A549 (cell line): ENCODE measurements at regions not wholly inside any gene's neighbourhood (a gene's known extent, or its start where the extent isn't known, plus 50 kb on each side); places are given as distances from the start of the nearest gene placed in this dataset.

Experiments
- ATAC-seq, 2 experiments: fragments of 200-7000 bp in 1 of 2; fragments of >200 bp in 1 of 2; cut with Nextera tagmentation in 1 of 2; cut with Tn5 transposase in 1 of 2; 3 replicates each; pipeline versions ENCODE4 v1.8.0 to v1.9.1; 2018 to 2020; ENCODE audit warnings: mild to moderate bottlenecking in 1 of 2, moderate library complexity in 1 of 2
- CTCF ChIA-PET: fragments of 300-600 bp; sonication (Branson Sonifier 250); formaldehyde crosslinking; extraction: SDS; loops from one replicate; lab custom pipeline; 2021; ENCODE audit warnings: antibody characterized with exemption, inconsistent platforms; lab: Yijun Ruan, JAX
- POLR2A ChIA-PET: fragments of 350-600 bp; formaldehyde crosslinking; extraction: SDS; loops from one replicate; lab custom pipeline; 2021; ENCODE audit warnings: antibody characterized with exemption, inconsistent platforms; lab: Yijun Ruan, JAX
- DNase-seq, 2 experiments: peaks; one replicate each; pipeline versions ENCODE4 v3.0.0 to v3.0.0-alpha.2; 2011 to 2016; ENCODE audit warnings: low read depth in 1 of 2, low spot score in 1 of 2
- FAIRE-seq: peaks from 2 replicates; lab custom pipeline; 2011; peaks lifted over from hg19 to GRCh38; lab: Jason Lieb, UNC
- H3K27ac ChIP-seq, 2 experiments: fragments of >200 bp; sonication (Bioruptor Twin); formaldehyde crosslinking; 3 replicates each; pipeline ENCODE4 v1.5.1; 2016 to 2017
- H3K4me1 ChIP-seq: fragments of >200 bp; sonication (Bioruptor Twin); formaldehyde crosslinking; 3 replicates; pipeline ENCODE4 v1.6.1; 2016
- H3K4me2 ChIP-seq: fragments of >200 bp; sonication (Bioruptor Twin); formaldehyde crosslinking; 3 replicates; pipeline ENCODE4 v1.6.1; 2016
- H3K4me3 ChIP-seq: fragments of >200 bp; sonication (Bioruptor Twin); formaldehyde crosslinking; 3 replicates; pipeline ENCODE4 v1.5.1; 2016
- H3K9me3 ChIP-seq: fragments of >200 bp; sonication (Bioruptor Twin); formaldehyde crosslinking; 3 replicates; pipeline ENCODE4 v1.6.1; 2016
- CBX2 ChIP-seq: fragments of 200-600 bp; sonication (generic); IDR thresholded peaks from 2 replicates; pipeline ENCODE4 v1.6.1; 2016; ENCODE audit warnings: low read depth, mild to moderate bottlenecking, borderline replicate concordance
- CBX8 ChIP-seq: fragments of 200-600 bp; sonication (generic); IDR thresholded peaks from 2 replicates; pipeline ENCODE4 v1.6.1; 2016
- CTCF ChIP-seq: fragments of >200 bp; sonication (Bioruptor Twin); formaldehyde crosslinking; IDR thresholded peaks from 3 replicates; pipeline ENCODE4 v1.5.1; 2016
- ELK1 ChIP-seq: fragments of 150-350 bp; IDR thresholded peaks from 2 replicates; pipeline ENCODE4 v1.6.1; 2014; ENCODE audit warnings: low read depth, mild to moderate bottlenecking, low read length
- EP300 ChIP-seq, 2 experiments: fragments of >200 bp; sonication (Bioruptor Twin); formaldehyde crosslinking; IDR thresholded peaks; 2 replicates in 1 of 2; 3 replicates in 1 of 2; pipeline ENCODE4 v1.6.1; 2016 to 2017
- ESRRA ChIP-seq: fragments of 150-350 bp; IDR thresholded peaks from 2 replicates; pipeline ENCODE4 v1.6.1; 2014; ENCODE audit warnings: mild to moderate bottlenecking, low read length, borderline replicate concordance
- FOSL2 ChIP-seq, 2 experiments: fragments of 450-650 bp in 1 of 2; fragments of >200 bp in 1 of 2; sonication (Bioruptor Twin) in 1 of 2; formaldehyde crosslinking; IDR thresholded peaks; 2 replicates each; pipeline versions ENCODE4 v1.5.0 to v1.6.1; 2016 to 2020; ENCODE audit warnings: mild to moderate bottlenecking in 1 of 2, moderate library complexity in 1 of 2
- GATA3 ChIP-seq: IDR thresholded peaks from 2 replicates; pipeline ENCODE4 v1.6.1; 2012; ENCODE audit warnings: borderline replicate concordance
- HOXA7 ChIP-seq: fragments of 250-450 bp; sonication (Bioruptor Pico); IDR thresholded peaks from 2 replicates; pipeline ENCODE4 v1.5.0; 2020; ENCODE audit warnings: mild to moderate bottlenecking, moderate library complexity
- HOXB13 ChIP-seq: fragments of 250-450 bp; sonication (Bioruptor Pico); IDR thresholded peaks from 2 replicates; pipeline ENCODE4 v1.5.0; 2020; ENCODE audit warnings: low read depth, mild to moderate bottlenecking, moderate library complexity
- MAFK ChIP-seq: fragments of 450-650 bp; IDR thresholded peaks from 2 replicates; pipeline ENCODE4 v1.6.1; 2014; ENCODE audit not compliant: partially characterized antibody
- MAZ ChIP-seq: fragments of 150-350 bp; IDR thresholded peaks from 2 replicates; pipeline ENCODE4 v1.6.1; 2014; ENCODE audit warnings: antibody characterized with exemption, low read depth, low read length, borderline replicate concordance
- MYC ChIP-seq: IDR thresholded peaks from 2 replicates; pipeline ENCODE4 v1.6.1; 2012; ENCODE audit warnings: mild to moderate bottlenecking, inconsistent platforms, low read length, improper control_type of control experiment, borderline replicate concordance
- RARB ChIP-seq: fragments of 250-450 bp; sonication (Bioruptor Pico); IDR thresholded peaks from 2 replicates; pipeline ENCODE4 v1.8.0; 2021; ENCODE audit warnings: mild to moderate bottlenecking, moderate library complexity
- ZNF302 ChIP-seq: fragments of 250-450 bp; sonication (Bioruptor Pico); IDR thresholded peaks from 2 replicates; pipeline ENCODE4 v1.9.0; 2021; ENCODE audit warnings: inconsistent platforms, mild to moderate bottlenecking, moderate library complexity
- ZSCAN20 ChIP-seq: fragments of 250-450 bp; sonication (Bioruptor Pico); IDR thresholded peaks from 2 replicates; pipeline ENCODE4 v1.8.0; 2022; ENCODE audit warnings: mild to moderate bottlenecking, moderate library complexity
- WGBS: methylation state at CpG from one replicate; pipeline ENCODE4 v1.1.6; 2017; ENCODE audit errors: missing lambda C conversion rate; 5-methylcytosine and 5-hydroxymethylcytosine counted together
- TF ChIP-seq, protein P1 (sequence below): IDR thresholded peaks from 2 replicates; pipeline ENCODE4 v1.6.1; 2012
- TF ChIP-seq, protein P2 (sequence below): IDR thresholded peaks from 2 replicates; pipeline ENCODE4 v1.6.1; 2012; ENCODE audit warnings: low read depth, borderline replicate concordance
- TF ChIP-seq, protein P3 (sequence below): fragments of 250-450 bp; sonication (Bioruptor Pico); IDR thresholded peaks from 2 replicates; pipeline ENCODE4 v1.5.0; 2020; ENCODE audit warnings: low read depth, mild to moderate bottlenecking, moderate library complexity
- TF ChIP-seq, protein P4 (sequence below): fragments of >200 bp; sonication (Bioruptor Twin); formaldehyde crosslinking; IDR thresholded peaks from 3 replicates; pipeline ENCODE4 v1.6.1; 2016

DNA sequence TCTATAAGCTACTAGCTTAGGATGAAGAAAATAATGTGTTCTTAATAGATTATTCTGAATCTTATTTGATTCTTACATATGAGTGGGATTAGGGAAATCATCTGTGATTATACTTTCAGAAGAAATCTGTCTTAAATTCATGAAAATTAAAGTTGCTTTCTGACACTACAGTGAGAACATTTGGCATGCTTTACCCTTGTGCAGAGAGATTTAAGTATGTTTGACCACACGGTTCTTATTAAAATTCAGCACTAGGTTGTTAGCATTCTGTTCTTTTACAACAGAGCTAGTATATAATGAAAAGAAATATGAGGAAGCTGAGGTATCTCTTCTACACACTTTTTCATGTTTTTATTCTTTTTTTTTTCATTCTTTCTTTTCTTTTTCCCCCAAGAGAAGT lies 2723.9 kb downstream of the PCDH9 start:
- ATAC-seq: no peak
- Histone ChIP-seq H3K4me1 (no peaks in the 10 kb centered on the region), H3K4me2 (no peak overlapping the region)
- ChIA-PET CTCF (no interaction called here), POLR2A (no interaction called here)
- 85% methylated on average over 1 of the region's 1 CpG for WGBS
- no peak for TF ChIP-seq CTCF
- TF ChIP-seq, protein P1, sequence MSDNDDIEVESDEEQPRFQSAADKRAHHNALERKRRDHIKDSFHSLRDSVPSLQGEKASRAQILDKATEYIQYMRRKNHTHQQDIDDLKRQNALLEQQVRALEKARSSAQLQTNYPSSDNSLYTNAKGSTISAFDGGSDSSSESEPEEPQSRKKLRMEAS: no peak
- no peak for TF ChIP-seq MAZ
- TF ChIP-seq, protein P2, sequence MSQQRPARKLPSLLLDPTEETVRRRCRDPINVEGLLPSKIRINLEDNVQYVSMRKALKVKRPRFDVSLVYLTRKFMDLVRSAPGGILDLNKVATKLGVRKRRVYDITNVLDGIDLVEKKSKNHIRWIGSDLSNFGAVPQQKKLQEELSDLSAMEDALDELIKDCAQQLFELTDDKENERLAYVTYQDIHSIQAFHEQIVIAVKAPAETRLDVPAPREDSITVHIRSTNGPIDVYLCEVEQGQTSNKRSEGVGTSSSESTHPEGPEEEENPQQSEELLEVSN: no peak
- no peak for TF ChIP-seq HOXA7
- TF ChIP-seq, protein P3, sequence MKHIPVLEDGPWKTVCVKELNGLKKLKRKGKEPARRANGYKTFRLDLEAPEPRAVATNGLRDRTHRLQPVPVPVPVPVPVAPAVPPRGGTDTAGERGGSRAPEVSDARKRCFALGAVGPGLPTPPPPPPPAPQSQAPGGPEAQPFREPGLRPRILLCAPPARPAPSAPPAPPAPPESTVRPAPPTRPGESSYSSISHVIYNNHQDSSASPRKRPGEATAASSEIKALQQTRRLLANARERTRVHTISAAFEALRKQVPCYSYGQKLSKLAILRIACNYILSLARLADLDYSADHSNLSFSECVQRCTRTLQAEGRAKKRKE: no peak
- TF ChIP-seq, protein P4, sequence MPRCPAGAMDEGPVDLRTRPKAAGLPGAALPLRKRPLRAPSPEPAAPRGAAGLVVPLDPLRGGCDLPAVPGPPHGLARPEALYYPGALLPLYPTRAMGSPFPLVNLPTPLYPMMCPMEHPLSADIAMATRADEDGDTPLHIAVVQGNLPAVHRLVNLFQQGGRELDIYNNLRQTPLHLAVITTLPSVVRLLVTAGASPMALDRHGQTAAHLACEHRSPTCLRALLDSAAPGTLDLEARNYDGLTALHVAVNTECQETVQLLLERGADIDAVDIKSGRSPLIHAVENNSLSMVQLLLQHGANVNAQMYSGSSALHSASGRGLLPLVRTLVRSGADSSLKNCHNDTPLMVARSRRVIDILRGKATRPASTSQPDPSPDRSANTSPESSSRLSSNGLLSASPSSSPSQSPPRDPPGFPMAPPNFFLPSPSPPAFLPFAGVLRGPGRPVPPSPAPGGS: no peak
- no peak for TF ChIP-seq ZNF302 (CRISPR knock-in tag)
- TF ChIP-seq GATA3: no peak
- TF ChIP-seq CBX8: no peak
- no peak for TF ChIP-seq ELK1
- no peak for TF ChIP-seq RARB (CRISPR knock-in tag)
- TF ChIP-seq FOSL2 (IDR thresholded peaks at IDR 0.05): no peak
- no peak for TF ChIP-seq FOSL2 (CRISPR knock-in tag; IDR thresholded peaks at IDR 0.05)
- TF ChIP-seq ESRRA: no peak
- TF ChIP-seq CBX2: no peak
- TF ChIP-seq MYC: no peak
- TF ChIP-seq EP300 (IDR thresholded peaks at IDR 0.05): no peak
- TF ChIP-seq MAFK: no peak
- no peak for TF ChIP-seq HOXB13 (CRISPR knock-in tag)
- no peak for TF ChIP-seq ZSCAN20 (CRISPR knock-in tag)
- TF ChIP-seq, all 56 proteins: peak for 0
- Histone ChIP-seq H3K9me3 (no peaks in the 10 kb centered on the region), H3K4me3 (no peak overlapping the region), H3K27ac (no peak overlapping the region)
- FAIRE-seq (no peak), DNase-seq (no peak)

- no peak for TF ChIP-seq CBX8
- FAIRE-seq (no peak), ATAC-seq (no peak), DNase-seq (no peak)
- Histone ChIP-seq H3K4me1 (no peaks in the 10 kb centered on the region), H3K4me3 (no peak overlapping the region), H3K4me2 (no peak overlapping the region), H3K9me3 (no peaks in the 10 kb centered on the region), H3K27ac (no peak overlapping the region)
- WGBS: 64% methylated on average over 4 of the region's 4 CpGs
- ChIA-PET POLR2A (no interaction called here), CTCF (no interaction called here)
These were observed 2724.7 kb downstream of the PCDH9 start for GRCh38 chr13:64505336-64505910.
